ENCODE measurements at regions not wholly inside any gene's neighbourhood (a gene's known extent, or its start where the extent isn't known, plus 50 kb on each side); places are given as distances from the start of the nearest gene placed in this dataset.

GRCh38 chr16:10321407-10322387 lies 64.2 kb upstream of the ATF7IP2 start:
- ChIA-PET POLR2A (no interaction called here), CTCF (interaction anchor here (0.7 kb wide), 1 partner anchor 1973 kb away, joined by 6 read pairs; no protein-coding TSS in a partner anchor)
- DNase-seq (ENCODE audit: extremely low spot score), result no peak
- TF ChIP-seq FOXK2 (IDR thresholded peaks at IDR 0.05), result no peak
- no peak for TF ChIP-seq ARNT (IDR thresholded peaks at IDR 0.05)
- no peak for TF ChIP-seq TARDBP (IDR thresholded peaks at IDR 0.05)
- no peak for TF ChIP-seq NFRKB (IDR thresholded peaks at IDR 0.05)
- TF ChIP-seq ZNF384 (IDR thresholded peaks at IDR 0.05), result no peak
- TF ChIP-seq LEF1 (IDR thresholded peaks at IDR 0.05; ENCODE audit: borderline replicate concordance), result no peak
- TF ChIP-seq L3MBTL2 (conservative IDR thresholded peaks at IDR 0.05), result no peak
- no peak for TF ChIP-seq CTBP1 (IDR thresholded peaks at IDR 0.05; ENCODE audit: borderline replicate concordance)
- TF ChIP-seq FOXA1 (IDR thresholded peaks at IDR 0.05), result no peak

- POLR2A ChIA-PET, result no interaction called here
- TF ChIP-seq HDGF (IDR thresholded peaks at IDR 0.05; ENCODE audit: borderline replicate concordance) (no peak), BHLHE40 (IDR thresholded peaks at IDR 0.05; ENCODE audit: borderline replicate concordance) (no peak), ARNT (IDR thresholded peaks at IDR 0.05) (no peak), SUZ12 (IDR thresholded peaks at IDR 0.05) (no peak), CTBP1 (IDR thresholded peaks at IDR 0.05; ENCODE audit: borderline replicate concordance) (no peak), TARDBP (IDR thresholded peaks at IDR 0.05) (no peak), LEF1 (IDR thresholded peaks at IDR 0.05; ENCODE audit: borderline replicate concordance) (no peak), ELF4 (IDR thresholded peaks at IDR 0.05) (no peak), PKNOX1 (IDR thresholded peaks at IDR 0.05) (no peak), FOXA1 (IDR thresholded peaks at IDR 0.05) (no peak), SP1 (IDR thresholded peaks at IDR 0.05) (no peak), ZNF384 (IDR thresholded peaks at IDR 0.05) (no peak), L3MBTL2 (conservative IDR thresholded peaks at IDR 0.05) (no peak), FOXK2 (IDR thresholded peaks at IDR 0.05) (no peak), NFRKB (IDR thresholded peaks at IDR 0.05) (no peak), FOXM1 (IDR thresholded peaks at IDR 0.05; ENCODE audit: borderline replicate concordance) (no peak)
- DNase-seq (ENCODE audit: extremely low spot score), result no peak
- CTCF ChIA-PET, result interaction anchor here (0.6 kb wide), 1 partner anchor 148 kb away, joined by 3 read pairs; no protein-coding TSS in a partner anchor
Observed at GRCh38 chr16:10322723-10323527, 62.9 kb upstream of the ATF7IP2 start.

GRCh38 chr16:10323528-10323869 lies 62.4 kb upstream of the ATF7IP2 start:
- no peak for DNase-seq (ENCODE audit: extremely low spot score)
- no peak for TF ChIP-seq SP1 (IDR thresholded peaks at IDR 0.05)
- TF ChIP-seq NFRKB (IDR thresholded peaks at IDR 0.05), result no peak
- no peak for TF ChIP-seq ARNT (IDR thresholded peaks at IDR 0.05)
- no peak for TF ChIP-seq L3MBTL2 (conservative IDR thresholded peaks at IDR 0.05)
- no peak for TF ChIP-seq LEF1 (IDR thresholded peaks at IDR 0.05; ENCODE audit: borderline replicate concordance)
- no peak for TF ChIP-seq PKNOX1 (IDR thresholded peaks at IDR 0.05)
- no peak for TF ChIP-seq FOXK2 (IDR thresholded peaks at IDR 0.05)
- TF ChIP-seq SUZ12 (IDR thresholded peaks at IDR 0.05), result no peak
- TF ChIP-seq TARDBP (IDR thresholded peaks at IDR 0.05), result no peak
- TF ChIP-seq HDGF (IDR thresholded peaks at IDR 0.05; ENCODE audit: borderline replicate concordance), result no peak
- no peak for TF ChIP-seq FOXA1 (IDR thresholded peaks at IDR 0.05)
- TF ChIP-seq FOXM1 (IDR thresholded peaks at IDR 0.05; ENCODE audit: borderline replicate concordance), result no peak
- no peak for TF ChIP-seq ELF4 (IDR thresholded peaks at IDR 0.05)
- no peak for TF ChIP-seq CTBP1 (IDR thresholded peaks at IDR 0.05; ENCODE audit: borderline replicate concordance)
- TF ChIP-seq BHLHE40 (IDR thresholded peaks at IDR 0.05; ENCODE audit: borderline replicate concordance), result no peak
- TF ChIP-seq ZNF384 (IDR thresholded peaks at IDR 0.05), result no peak
- ChIA-PET POLR2A (no interaction called here), CTCF (interaction anchor here (0.6 kb wide), 1 partner anchor 148 kb away, joined by 3 read pairs; no protein-coding TSS in a partner anchor)

- DNase-seq (ENCODE audit: extremely low spot score), result no peak
- ChIA-PET POLR2A (no interaction called here), CTCF (no interaction called here)
- TF ChIP-seq FOXA1 (IDR thresholded peaks at IDR 0.05), result no peak
- no peak for TF ChIP-seq BHLHE40 (IDR thresholded peaks at IDR 0.05; ENCODE audit: borderline replicate concordance)
- TF ChIP-seq ARNT (IDR thresholded peaks at IDR 0.05), result no peak
- no peak for TF ChIP-seq ZNF384 (IDR thresholded peaks at IDR 0.05)
- no peak for TF ChIP-seq SP1 (IDR thresholded peaks at IDR 0.05)
- TF ChIP-seq PKNOX1 (IDR thresholded peaks at IDR 0.05), result no peak
- TF ChIP-seq HDGF (IDR thresholded peaks at IDR 0.05; ENCODE audit: borderline replicate concordance), result no peak
- no peak for TF ChIP-seq SUZ12 (IDR thresholded peaks at IDR 0.05)
- no peak for TF ChIP-seq NFRKB (IDR thresholded peaks at IDR 0.05)
- no peak for TF ChIP-seq FOXM1 (IDR thresholded peaks at IDR 0.05; ENCODE audit: borderline replicate concordance)
- no peak for TF ChIP-seq TARDBP (IDR thresholded peaks at IDR 0.05)
- TF ChIP-seq ELF4 (IDR thresholded peaks at IDR 0.05), result no peak
- no peak for TF ChIP-seq FOXK2 (IDR thresholded peaks at IDR 0.05)
- no peak for TF ChIP-seq L3MBTL2 (conservative IDR thresholded peaks at IDR 0.05)
- TF ChIP-seq LEF1 (IDR thresholded peaks at IDR 0.05; ENCODE audit: borderline replicate concordance), result no peak
- no peak for TF ChIP-seq CTBP1 (IDR thresholded peaks at IDR 0.05; ENCODE audit: borderline replicate concordance)
Observed at GRCh38 chr16:10324210-10324609, 61.7 kb upstream of the ATF7IP2 start.
